Left lung (tissue), 4 donors: ENCODE measurements at regions not wholly inside any gene's neighbourhood (a gene's known extent, or its start where the extent isn't known, plus 50 kb on each side); places are given as distances from the start of the nearest gene placed in this dataset.

ENCODE experiments used
- ATAC-seq: fragments of 200-7000 bp; cut with Tn5 transposase; one replicate; pipeline ENCODE4 v1.9.1; 2020; ENCODE audit warnings: moderate library complexity
- DNase-seq, 4 donors: peaks; one replicate each; pipeline ENCODE4 v3.0.0-alpha.2; 2013 to 2020
- H3K27ac ChIP-seq, 2 donors: fragments of 200-600 bp; sonication (generic) in 1 of 2; one replicate each; pipeline versions ENCODE4 v1.5.0 to v1.8.0; 2020 to 2021
- H3K27me3 ChIP-seq, 2 donors: fragments of 200-600 bp; sonication (generic) in 1 of 2; one replicate each; pipeline versions ENCODE4 v1.5.0 to v1.8.0; 2020 to 2021
- H3K36me3 ChIP-seq, 2 donors: fragments of 200-600 bp; sonication (generic) in 1 of 2; one replicate each; pipeline versions ENCODE4 v1.5.0 to v1.8.0; 2020 to 2021
- H3K4me1 ChIP-seq, 2 donors: fragments of 200-600 bp; one replicate each; pipeline ENCODE4 v1.8.0; 2021
- H3K4me3 ChIP-seq, 2 donors: fragments of 200-600 bp; sonication (generic) in 1 of 2; one replicate each; pipeline versions ENCODE4 v1.5.0 to v1.8.0; 2020 to 2021; ENCODE audit warnings: mild to moderate bottlenecking in 1 of 2
- H3K9me3 ChIP-seq, 2 donors: fragments of 200-600 bp; sonication (generic) in 1 of 2; one replicate each; pipeline versions ENCODE4 v1.5.0 to v1.8.0; 2020 to 2021
- intact Hi-C, 2 donors: fragments of 100-400 bp; cut with DNase I; formaldehyde crosslinking; loops; one replicate each; pipeline versions ENCODE4 v1.11.2 to v1.14.2; 2022
- TF ChIP-seq, protein P1 (sequence below), 2 donors: fragments of 200-600 bp; sonication (generic) in 1 of 2; IDR thresholded peaks; one replicate each; pipeline versions ENCODE4 v1.5.0 to v1.8.0; 2021; ENCODE audit warnings: antibody characterized with exemption in 2 of 2
- donor health status: DM: no; HTN: yes; CAD: no.
- donor health status: DM: no; HTN: no; CAD: no.

DNA sequence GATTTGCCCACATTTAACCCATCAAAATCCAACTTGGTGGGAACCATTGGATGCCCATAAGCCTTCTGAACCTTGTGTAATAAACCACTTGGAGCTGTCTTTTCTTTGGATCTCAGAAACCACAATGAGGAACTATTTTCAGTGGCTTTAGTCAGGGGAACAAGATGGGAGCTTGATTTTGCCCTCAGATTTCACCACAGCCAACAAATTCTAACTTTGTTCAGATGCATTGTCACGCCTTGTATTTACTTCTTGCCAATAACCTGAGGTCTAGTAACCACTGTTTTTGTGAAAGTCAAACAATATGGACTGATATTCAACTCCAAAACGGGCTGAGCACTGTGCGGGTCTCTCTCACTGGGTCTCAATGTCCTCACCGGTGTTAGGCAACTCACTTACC lies 508.2 kb downstream of the TNS1 start:
- no peak overlapping the region for H3K4me3 ChIP-seq
- TF ChIP-seq, protein P1, sequence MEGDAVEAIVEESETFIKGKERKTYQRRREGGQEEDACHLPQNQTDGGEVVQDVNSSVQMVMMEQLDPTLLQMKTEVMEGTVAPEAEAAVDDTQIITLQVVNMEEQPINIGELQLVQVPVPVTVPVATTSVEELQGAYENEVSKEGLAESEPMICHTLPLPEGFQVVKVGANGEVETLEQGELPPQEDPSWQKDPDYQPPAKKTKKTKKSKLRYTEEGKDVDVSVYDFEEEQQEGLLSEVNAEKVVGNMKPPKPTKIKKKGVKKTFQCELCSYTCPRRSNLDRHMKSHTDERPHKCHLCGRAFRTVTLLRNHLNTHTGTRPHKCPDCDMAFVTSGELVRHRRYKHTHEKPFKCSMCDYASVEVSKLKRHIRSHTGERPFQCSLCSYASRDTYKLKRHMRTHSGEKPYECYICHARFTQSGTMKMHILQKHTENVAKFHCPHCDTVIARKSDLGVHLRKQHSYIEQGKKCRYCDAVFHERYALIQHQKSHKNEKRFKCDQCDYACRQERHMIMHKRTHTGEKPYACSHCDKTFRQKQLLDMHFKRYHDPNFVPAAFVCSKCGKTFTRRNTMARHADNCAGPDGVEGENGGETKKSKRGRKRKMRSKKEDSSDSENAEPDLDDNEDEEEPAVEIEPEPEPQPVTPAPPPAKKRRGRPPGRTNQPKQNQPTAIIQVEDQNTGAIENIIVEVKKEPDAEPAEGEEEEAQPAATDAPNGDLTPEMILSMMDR (IDR thresholded peaks at IDR 0.05): no peak
- no peaks in the 10 kb centered on the region for H3K36me3 ChIP-seq
- ATAC-seq (no peak), DNase-seq (no peak)
- no peaks in the 10 kb centered on the region for H3K4me1 ChIP-seq
- H3K27ac ChIP-seq: no peak overlapping the region
- intact Hi-C loops: no loop called here
- no peaks in the 10 kb centered on the region for H3K27me3 ChIP-seq
- no peaks in the 10 kb centered on the region for H3K9me3 ChIP-seq

DNA sequence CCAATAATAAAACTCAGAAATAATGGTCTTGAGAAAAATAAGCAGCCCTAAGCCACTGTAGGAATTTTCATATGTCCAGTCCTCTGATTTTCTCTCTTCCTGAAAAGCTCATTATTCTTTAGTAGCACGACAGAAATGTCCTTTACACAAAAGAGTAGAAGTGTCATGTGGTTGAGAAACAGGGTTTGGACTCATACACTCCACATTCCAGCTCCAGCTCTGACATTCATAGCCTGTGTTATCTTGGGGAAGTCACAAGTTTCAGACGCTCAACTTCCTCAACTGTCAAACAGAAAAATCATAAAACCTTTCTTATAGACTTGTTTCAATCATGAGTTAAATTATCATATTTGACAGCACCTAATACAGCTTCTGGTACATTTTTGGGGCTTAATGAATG lies 511.5 kb downstream of the TNS1 start:
- no peaks in the 10 kb centered on the region for H3K4me1 ChIP-seq
- no peak overlapping the region for H3K4me3 ChIP-seq
- DNase-seq: no peak
- H3K9me3 ChIP-seq: no peaks in the 10 kb centered on the region
- intact Hi-C loops: no loop called here
- no peaks in the 10 kb centered on the region for H3K36me3 ChIP-seq
- H3K27ac ChIP-seq: no peak overlapping the region
- peak; percentile 48 for ATAC-seq
- TF ChIP-seq, protein P1 (IDR thresholded peaks at IDR 0.05): no peak
- no peaks in the 10 kb centered on the region for H3K27me3 ChIP-seq

DNA sequence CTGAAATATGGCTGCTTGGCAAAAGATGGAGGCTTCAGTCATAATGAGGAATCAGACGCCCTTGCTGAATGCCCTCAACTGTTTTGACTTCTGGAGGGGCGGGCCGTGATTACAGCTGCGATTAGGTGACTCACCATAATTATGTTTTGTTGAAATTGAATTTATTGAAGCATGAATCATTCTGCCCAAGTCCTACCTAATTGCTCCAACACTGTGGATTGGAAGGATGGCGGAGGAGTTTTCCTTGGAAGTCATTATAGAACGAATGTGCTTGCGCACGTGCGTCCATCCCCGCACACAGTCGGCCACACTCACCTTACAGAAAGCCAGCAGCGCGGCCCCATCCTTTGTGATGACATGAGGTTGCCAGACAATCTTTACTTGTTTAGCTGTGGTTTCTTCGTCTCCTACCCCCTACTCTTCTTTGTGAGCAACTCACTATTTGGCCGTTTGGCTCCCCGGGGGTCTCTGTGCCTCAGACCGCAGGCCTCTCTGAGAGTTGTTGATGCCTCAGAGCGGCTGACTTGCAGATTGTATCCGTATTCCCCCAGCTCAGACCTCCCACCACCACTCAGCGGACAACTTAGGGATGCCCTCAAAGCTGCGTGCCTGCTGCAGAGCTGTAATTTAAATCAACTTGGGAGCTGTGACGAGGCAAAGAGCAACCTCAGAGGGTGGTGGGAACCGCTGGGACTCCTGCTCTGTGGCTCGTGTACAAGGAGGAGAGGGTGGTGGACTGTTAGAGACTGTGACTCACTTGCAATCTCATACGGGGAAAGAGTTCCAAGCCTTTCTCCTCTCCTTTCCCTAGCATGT lies 513.4 kb downstream of the TNS1 start:
- DNase-seq (peak in 1 of 4 donors; percentile 75), ATAC-seq (no peak)
- Histone ChIP-seq H3K9me3 (no peaks in the 10 kb centered on the region), H3K27me3 (no peaks in the 10 kb centered on the region), H3K4me1 (no peaks in the 10 kb centered on the region), H3K36me3 (no peaks in the 10 kb centered on the region), H3K4me3 (no peak overlapping the region), H3K27ac (no peak overlapping the region)
- intact Hi-C loops: no loop called here
- TF ChIP-seq, protein P1 (IDR thresholded peaks at IDR 0.05): no peak

DNA sequence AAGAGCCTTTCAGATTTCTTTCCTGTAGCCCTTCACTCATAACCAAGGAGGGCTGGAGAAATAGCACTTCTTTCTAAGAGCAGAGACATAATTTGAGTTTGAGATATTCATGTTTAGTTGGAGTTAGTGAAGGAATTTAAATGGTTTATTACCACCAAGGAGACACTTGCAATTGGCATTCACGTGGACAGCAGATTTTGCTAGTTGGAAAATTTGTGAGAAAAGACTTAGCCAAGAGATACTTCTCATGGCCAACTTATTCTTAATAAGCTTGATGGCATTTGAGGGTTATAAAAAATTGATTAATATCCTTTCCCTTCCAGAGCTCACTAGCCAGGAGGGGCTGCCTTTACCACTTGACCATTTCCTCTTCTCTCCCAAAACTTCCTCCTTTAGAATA lies 518.7 kb downstream of the TNS1 start:
- no peaks in the 10 kb centered on the region for H3K4me1 ChIP-seq
- no peaks in the 10 kb centered on the region for H3K36me3 ChIP-seq
- no peak overlapping the region for H3K4me3 ChIP-seq
- intact Hi-C loops: no loop called here
- ATAC-seq: no peak
- no peak overlapping the region for H3K27ac ChIP-seq
- DNase-seq: no peak
- H3K9me3 ChIP-seq: no peaks in the 10 kb centered on the region
- TF ChIP-seq, protein P1 (IDR thresholded peaks at IDR 0.05): no peak
- no peaks in the 10 kb centered on the region for H3K27me3 ChIP-seq

DNA sequence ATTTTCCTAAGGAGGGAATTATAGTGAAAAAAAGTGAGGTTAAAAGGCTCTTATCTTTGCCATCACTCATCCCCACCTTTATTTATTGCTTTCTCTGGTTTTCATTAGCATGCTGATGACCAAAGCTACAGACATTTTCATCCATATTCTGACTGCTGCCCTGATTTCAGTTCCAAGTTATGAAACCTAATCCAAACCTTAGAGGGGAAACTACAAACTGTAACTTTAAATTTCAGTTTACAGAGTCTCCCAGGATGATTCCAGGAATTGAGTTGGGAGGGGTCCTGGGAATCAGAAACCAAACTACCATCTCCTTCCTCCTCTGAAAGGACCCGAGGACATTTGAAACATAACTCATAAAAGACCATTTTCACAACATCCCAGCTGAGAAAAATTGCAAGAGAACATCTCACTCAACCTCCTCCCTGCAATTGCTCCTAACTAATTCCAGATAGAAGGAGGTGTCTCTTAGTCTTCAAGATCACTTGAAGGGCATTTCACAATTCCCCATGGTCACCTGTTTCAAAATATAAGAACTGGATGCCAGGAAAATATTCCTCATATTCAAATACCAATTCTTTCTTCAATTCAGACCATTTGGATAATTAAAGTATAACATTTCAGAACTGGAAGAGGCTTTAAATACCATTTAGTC lies 520.6 kb downstream of the TNS1 start:
- TF ChIP-seq, protein P1 (IDR thresholded peaks at IDR 0.05): no peak
- DNase-seq (no peak), ATAC-seq (no peak)

More for the DNA sequence above, 520.6 kb downstream of the TNS1 start:
- Histone ChIP-seq H3K9me3 (no peaks in the 10 kb centered on the region), H3K4me3 (no peak overlapping the region), H3K27ac (no peak overlapping the region), H3K4me1 (no peaks in the 10 kb centered on the region), H3K36me3 (no peaks in the 10 kb centered on the region), H3K27me3 (no peaks in the 10 kb centered on the region)
- intact Hi-C loops: no loop called here
